ENCODE measurements at regions not wholly inside any gene's neighbourhood (a gene's known extent, or its start where the extent isn't known, plus 50 kb on each side); places are given as distances from the start of the nearest gene placed in this dataset.

DNA sequence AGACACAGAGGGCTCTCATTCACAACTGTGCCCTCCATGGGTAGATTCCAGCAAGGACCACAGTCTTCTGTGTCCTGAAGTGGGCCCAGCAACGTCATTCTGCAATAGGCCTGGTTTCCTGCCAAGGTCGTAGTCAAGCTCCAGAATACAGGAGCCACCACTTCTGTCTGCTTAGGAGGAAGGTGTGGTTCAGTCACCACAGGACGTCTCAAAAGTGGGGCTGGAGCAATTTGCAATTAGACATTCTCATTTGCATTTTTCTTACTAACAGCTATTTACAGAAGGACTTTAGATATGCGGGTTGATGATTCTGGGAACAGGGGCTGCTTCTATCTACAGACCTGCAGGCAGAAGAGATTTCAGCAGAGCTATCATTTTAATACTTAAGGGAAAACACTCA, 58.7 kb upstream of the MYRIP start:
- TF ChIP-seq MAX (IDR thresholded peaks at IDR 0.05): no peak
- TF ChIP-seq EGR1 (IDR thresholded peaks at IDR 0.05): no peak
- TF ChIP-seq TCF12 (IDR thresholded peaks at IDR 0.05; ENCODE audit: low read depth): no peak
- TF ChIP-seq NFIC (IDR thresholded peaks at IDR 0.05): no peak
- TF ChIP-seq TAF1 (IDR thresholded peaks at IDR 0.05; ENCODE audit: low read depth): no peak
- no peak for TF ChIP-seq RAD21 (IDR thresholded peaks at IDR 0.05; ENCODE audit: low read depth)
- TF ChIP-seq EP300 (IDR thresholded peaks at IDR 0.05; ENCODE audit: borderline replicate concordance): no peak
- no peak for TF ChIP-seq REST (IDR thresholded peaks at IDR 0.05; ENCODE audit: low read depth)
- TF ChIP-seq TEAD4 (IDR thresholded peaks at IDR 0.05): no peak
